Astrocyte (in vitro differentiated cells and primary cell): ENCODE measurements at regions not wholly inside any gene's neighbourhood (a gene's known extent, or its start where the extent isn't known, plus 50 kb on each side); places are given as distances from the start of the nearest gene placed in this dataset.
A peak's percentile ranks its signal among the peaks of the same experiment; 100 is the strongest.

Experiments used
- DNase-seq: peaks from one replicate; pipeline ENCODE4 v3.0.0-alpha.2; 2010; ENCODE audit warnings: low read depth
- FAIRE-seq: peaks from 2 replicates; lab custom pipeline; 2011; peaks lifted over from hg19 to GRCh38; lab: Jason Lieb, UNC
- H2AFZ ChIP-seq: 2 replicates; pipeline ENCODE4 v1.6.0; 2012; ENCODE audit warnings: low read depth, low read length, inconsistent platforms
- H3K27ac ChIP-seq: 2 replicates; pipeline ENCODE4 v1.5.1; 2011; ENCODE audit warnings: low read depth, low read length, inconsistent platforms
- H3K27me3 ChIP-seq: 2 replicates; pipeline ENCODE4 v1.6.0; 2011; ENCODE audit warnings: low read length, inconsistent platforms; ENCODE audit not compliant: insufficient read depth
- H3K36me3 ChIP-seq: 2 replicates; pipeline ENCODE4 v1.5.1; 2011; ENCODE audit warnings: low read length, inconsistent platforms; ENCODE audit not compliant: insufficient read depth
- H3K4me1 ChIP-seq: 2 replicates; pipeline ENCODE4 v1.5.1; 2011; ENCODE audit warnings: low read length, inconsistent platforms; ENCODE audit not compliant: insufficient read depth
- H3K4me2 ChIP-seq: 2 replicates; pipeline ENCODE4 v1.6.0; 2012; ENCODE audit warnings: low read length, inconsistent platforms
- H3K4me3 ChIP-seq: 2 replicates; pipeline ENCODE4 v1.5.1; 2011; ENCODE audit warnings: low read depth, mild to moderate bottlenecking, low read length, inconsistent platforms; ENCODE audit not compliant: insufficient read depth
- H3K79me2 ChIP-seq: 2 replicates; pipeline ENCODE4 v1.6.0; 2012; ENCODE audit warnings: mild to moderate bottlenecking, low read length, inconsistent platforms; ENCODE audit not compliant: insufficient read depth
- H3K9ac ChIP-seq: 2 replicates; pipeline ENCODE4 v1.6.0; 2012; ENCODE audit warnings: mild to moderate bottlenecking, low read length, inconsistent platforms
- H3K9me3 ChIP-seq: 2 replicates; pipeline ENCODE4 v1.5.1; 2012; ENCODE audit warnings: low read depth, mild to moderate bottlenecking, low read length, inconsistent platforms; ENCODE audit not compliant: insufficient read depth
- H4K20me1 ChIP-seq: 2 replicates; pipeline ENCODE4 v1.6.0; 2012; ENCODE audit warnings: low read length, inconsistent platforms; ENCODE audit not compliant: insufficient read depth
- H3K27ac Mint-ChIP-seq: one replicate; pipeline ENCODE4 v1.8.0; 2021; ENCODE audit warnings: mild to moderate bottlenecking, mixed read lengths; ENCODE audit not compliant: unreplicated experiment
- H3K27me3 Mint-ChIP-seq: one replicate; pipeline ENCODE4 v1.8.0; 2021; ENCODE audit warnings: low read depth, mixed read lengths; ENCODE audit not compliant: unreplicated experiment
- H3K36me3 Mint-ChIP-seq: one replicate; pipeline ENCODE4 v1.8.0; 2021; ENCODE audit warnings: low read depth, mixed read lengths; ENCODE audit not compliant: unreplicated experiment
- H3K4me1 Mint-ChIP-seq: one replicate; pipeline ENCODE4 v1.8.0; 2021; ENCODE audit warnings: low read depth, mixed read lengths; ENCODE audit not compliant: unreplicated experiment
- H3K4me3 Mint-ChIP-seq: one replicate; pipeline ENCODE4 v1.8.0; 2021; ENCODE audit warnings: mild to moderate bottlenecking, moderate library complexity, mixed read lengths; ENCODE audit not compliant: unreplicated experiment
- H3K9me3 Mint-ChIP-seq: one replicate; pipeline ENCODE4 v1.8.0; 2021; ENCODE audit warnings: mild to moderate bottlenecking, mixed read lengths; ENCODE audit not compliant: unreplicated experiment
- EZH2 ChIP-seq: IDR thresholded peaks from 2 replicates; pipeline ENCODE4 v1.6.1; 2012; ENCODE audit warnings: mild to moderate bottlenecking, low read length, inconsistent platforms; ENCODE audit not compliant: insufficient read depth
- TF ChIP-seq, protein P1 (sequence below): IDR thresholded peaks from 2 replicates; pipeline ENCODE4 v1.5.1; 2011; ENCODE audit warnings: low read depth, mild to moderate bottlenecking, inconsistent platforms, low read length, moderate library complexity; ENCODE audit not compliant: insufficient read depth

DNA sequence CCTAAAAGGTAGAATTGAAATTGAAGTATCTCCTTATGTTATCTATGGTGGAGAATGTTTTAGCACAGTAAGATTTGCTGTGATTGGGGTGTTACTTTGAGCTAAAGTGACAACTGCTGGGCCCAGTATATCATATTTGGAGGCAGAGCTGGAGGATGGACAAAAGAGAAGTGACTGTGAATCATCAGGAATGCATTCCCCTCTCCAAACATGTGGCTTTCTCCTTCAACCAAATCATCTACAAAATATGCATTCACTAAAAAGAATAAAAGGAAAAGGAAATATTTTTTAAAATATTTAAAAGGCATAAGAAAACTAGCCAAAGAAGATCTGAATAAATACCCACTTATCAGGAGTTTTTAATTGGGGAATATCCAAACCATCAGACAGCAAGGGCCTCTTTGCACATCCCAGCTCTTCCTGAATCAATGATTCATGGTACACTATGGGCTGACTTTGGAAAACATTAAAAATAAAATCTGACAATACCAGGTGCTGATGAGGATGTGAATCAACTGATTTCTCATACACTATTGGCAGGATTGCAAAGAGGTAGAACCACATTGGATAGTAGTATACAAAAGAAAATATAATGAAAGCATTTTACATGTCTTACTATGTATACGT lies 671.7 kb upstream of the NR3C2 start:
- Histone ChIP-seq H3K27me3 (no peaks in the 10 kb centered on the region), H3K4me3 (no peak overlapping the region), H2AFZ (no peak overlapping the region), H3K27ac (peak overlapping the region; percentile 59), H3K4me2 (peak overlapping the region; percentile 39), H3K9ac (no peak overlapping the region), H3K36me3 (no peaks in the 10 kb centered on the region), H3K79me2 (no peaks in the 10 kb centered on the region), H3K9me3 (no peaks in the 10 kb centered on the region), H4K20me1 (no peaks in the 10 kb centered on the region), H3K4me1 (peaks cover 16% of the 10 kb centered on the region)
- peaks cover 2% of the 10 kb centered on the region for H3K9me3 Mint-ChIP-seq
- no peaks in the 10 kb centered on the region for H3K27me3 Mint-ChIP-seq
- TF ChIP-seq, protein P1, sequence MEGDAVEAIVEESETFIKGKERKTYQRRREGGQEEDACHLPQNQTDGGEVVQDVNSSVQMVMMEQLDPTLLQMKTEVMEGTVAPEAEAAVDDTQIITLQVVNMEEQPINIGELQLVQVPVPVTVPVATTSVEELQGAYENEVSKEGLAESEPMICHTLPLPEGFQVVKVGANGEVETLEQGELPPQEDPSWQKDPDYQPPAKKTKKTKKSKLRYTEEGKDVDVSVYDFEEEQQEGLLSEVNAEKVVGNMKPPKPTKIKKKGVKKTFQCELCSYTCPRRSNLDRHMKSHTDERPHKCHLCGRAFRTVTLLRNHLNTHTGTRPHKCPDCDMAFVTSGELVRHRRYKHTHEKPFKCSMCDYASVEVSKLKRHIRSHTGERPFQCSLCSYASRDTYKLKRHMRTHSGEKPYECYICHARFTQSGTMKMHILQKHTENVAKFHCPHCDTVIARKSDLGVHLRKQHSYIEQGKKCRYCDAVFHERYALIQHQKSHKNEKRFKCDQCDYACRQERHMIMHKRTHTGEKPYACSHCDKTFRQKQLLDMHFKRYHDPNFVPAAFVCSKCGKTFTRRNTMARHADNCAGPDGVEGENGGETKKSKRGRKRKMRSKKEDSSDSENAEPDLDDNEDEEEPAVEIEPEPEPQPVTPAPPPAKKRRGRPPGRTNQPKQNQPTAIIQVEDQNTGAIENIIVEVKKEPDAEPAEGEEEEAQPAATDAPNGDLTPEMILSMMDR, result no peak
- no peak for TF ChIP-seq EZH2
- H3K4me3 Mint-ChIP-seq, result no peak overlapping the region
- peak; percentile 89 for DNase-seq
- no peaks in the 10 kb centered on the region for H3K36me3 Mint-ChIP-seq
- FAIRE-seq, result peak; percentile 94
- peaks cover 34% of the 10 kb centered on the region for H3K4me1 Mint-ChIP-seq
- peak overlapping the region; percentile 3 for H3K27ac Mint-ChIP-seq

DNA sequence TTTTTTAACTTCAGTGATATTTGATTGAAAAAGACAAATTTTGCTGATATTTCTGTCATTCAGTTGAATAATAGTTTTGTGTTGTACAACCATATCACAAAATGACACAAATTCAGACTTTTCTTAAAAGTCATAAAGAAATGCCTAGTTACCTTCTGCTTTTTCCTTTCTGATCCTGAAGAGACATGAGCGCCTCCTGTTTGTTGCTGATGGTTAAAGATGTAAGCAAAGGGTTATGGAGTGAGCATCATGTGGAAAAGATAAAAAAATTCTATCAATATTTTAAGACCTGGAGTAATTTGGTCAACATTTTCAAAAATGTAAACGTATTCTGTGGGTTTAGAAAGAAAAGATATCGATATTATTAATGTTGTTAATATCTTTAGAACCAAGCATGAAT lies 669.9 kb upstream of the NR3C2 start:
- TF ChIP-seq, protein P1, result no peak
- no peak for TF ChIP-seq EZH2
- no peak overlapping the region for H3K9ac ChIP-seq
- FAIRE-seq (no peak), DNase-seq (no peak)
- Mint-ChIP-seq H3K27ac (no peak overlapping the region), H3K27me3 (no peaks in the 10 kb centered on the region), H3K4me3 (no peak overlapping the region), H3K4me1 (peaks cover 31% of the 10 kb centered on the region), H3K9me3 (peaks cover 2% of the 10 kb centered on the region), H3K36me3 (no peaks in the 10 kb centered on the region)
- H3K27ac ChIP-seq, result no peak overlapping the region
- no peak overlapping the region for H3K4me3 ChIP-seq
- H3K79me2 ChIP-seq, result no peaks in the 10 kb centered on the region
- H2AFZ ChIP-seq, result no peak overlapping the region
- H4K20me1 ChIP-seq, result no peaks in the 10 kb centered on the region
- H3K36me3 ChIP-seq, result no peaks in the 10 kb centered on the region
- peaks cover 16% of the 10 kb centered on the region for H3K4me1 ChIP-seq
- no peak overlapping the region for H3K4me2 ChIP-seq
- H3K9me3 ChIP-seq, result no peaks in the 10 kb centered on the region
- H3K27me3 ChIP-seq, result no peaks in the 10 kb centered on the region

DNA sequence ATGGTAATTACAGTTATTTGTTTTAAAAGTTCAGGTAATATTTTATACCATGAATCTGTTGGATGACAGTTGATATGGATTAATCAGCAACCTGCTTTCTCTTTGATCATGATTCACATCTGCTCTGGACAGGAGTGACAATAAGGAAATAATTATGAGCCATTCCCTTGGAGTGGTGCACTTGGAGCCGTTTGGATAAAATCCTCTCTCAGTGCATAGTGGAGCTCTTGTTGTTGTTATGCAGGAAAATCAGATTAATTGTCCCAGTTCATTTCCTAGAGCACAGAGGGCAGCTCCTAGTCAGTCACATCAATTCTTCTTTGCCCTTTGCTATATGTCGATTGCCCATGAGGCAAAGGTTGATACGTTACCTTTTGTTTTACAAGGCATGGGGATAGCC lies 668.3 kb upstream of the NR3C2 start:
- H3K36me3 Mint-ChIP-seq, result no peaks in the 10 kb centered on the region

More for the DNA sequence above, 668.3 kb upstream of the NR3C2 start:
- H3K4me3 Mint-ChIP-seq, result no peak overlapping the region
- Histone ChIP-seq H3K4me2 (no peak overlapping the region), H3K27ac (no peak overlapping the region), H3K9ac (no peak overlapping the region), H4K20me1 (no peaks in the 10 kb centered on the region), H3K36me3 (no peaks in the 10 kb centered on the region), H3K4me3 (no peak overlapping the region), H3K27me3 (no peaks in the 10 kb centered on the region), H2AFZ (no peak overlapping the region), H3K79me2 (no peaks in the 10 kb centered on the region), H3K9me3 (no peaks in the 10 kb centered on the region), H3K4me1 (peaks cover 16% of the 10 kb centered on the region)
- H3K9me3 Mint-ChIP-seq, result peaks cover 2% of the 10 kb centered on the region
- H3K4me1 Mint-ChIP-seq, result peaks cover 21% of the 10 kb centered on the region
- no peak for TF ChIP-seq EZH2
- TF ChIP-seq, protein P1, result no peak
- DNase-seq (no peak), FAIRE-seq (no peak)
- no peaks in the 10 kb centered on the region for H3K27me3 Mint-ChIP-seq
- H3K27ac Mint-ChIP-seq, result no peak overlapping the region
